ENCODE measurements at regions not wholly inside any gene's neighbourhood (a gene's known extent, or its start where the extent isn't known, plus 50 kb on each side); places are given as distances from the start of the nearest gene placed in this dataset.
A peak's percentile ranks its signal among the peaks of the same experiment; 100 is the strongest.

DNA sequence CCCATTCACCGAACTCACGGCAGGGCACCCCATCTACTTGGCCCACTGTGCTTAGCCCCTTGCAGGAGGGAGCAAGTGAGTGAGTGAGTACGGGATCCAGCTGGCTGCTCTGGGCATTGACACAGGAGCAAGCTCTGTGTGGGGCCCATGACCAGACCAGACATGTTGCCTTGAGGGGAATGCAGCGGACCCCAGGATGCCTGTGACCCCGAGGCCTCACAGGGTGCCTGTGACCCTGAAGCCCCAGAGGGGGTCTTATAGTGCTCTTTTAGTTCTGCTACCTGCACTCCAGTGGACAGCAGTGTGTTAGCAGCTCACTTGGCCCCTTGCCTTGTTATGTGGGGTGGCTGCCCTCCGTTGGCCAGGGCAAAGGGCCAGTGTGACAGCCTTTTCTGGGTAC, 255.8 kb downstream of the ETNK1 start:
- no peak for DNase-seq
- intact Hi-C loops (cut with DNase I): no loop called here
- no peak for ATAC-seq

DNA sequence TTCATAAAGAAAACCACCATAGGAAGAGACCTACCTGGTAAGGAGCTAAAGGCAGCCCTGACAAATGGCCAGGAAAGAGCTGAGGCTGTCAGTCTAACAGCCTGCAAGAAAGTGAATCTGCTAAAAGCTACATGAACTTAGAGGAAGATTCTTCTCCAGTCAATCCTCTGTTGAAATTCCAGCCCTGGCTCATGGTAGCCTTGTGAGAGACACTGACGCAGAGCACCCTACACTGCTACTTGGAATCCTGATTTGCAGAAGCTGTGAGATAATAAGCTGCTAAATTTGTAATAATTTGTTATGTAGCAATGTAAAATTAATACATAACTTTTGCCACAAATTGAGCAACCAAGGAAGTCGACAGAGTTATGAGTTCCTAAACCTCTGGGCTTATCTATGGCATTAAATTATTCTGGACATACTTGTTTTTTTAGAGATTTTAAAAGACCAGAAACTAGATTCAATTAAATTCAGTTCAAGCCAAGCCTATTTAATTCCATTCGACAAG, 257.0 kb downstream of the ETNK1 start:
- intact Hi-C loops (cut with DNase I): no loop called here
- peak in 1 of 2 donors; percentile 50 for ATAC-seq
- DNase-seq: no peak

DNA sequence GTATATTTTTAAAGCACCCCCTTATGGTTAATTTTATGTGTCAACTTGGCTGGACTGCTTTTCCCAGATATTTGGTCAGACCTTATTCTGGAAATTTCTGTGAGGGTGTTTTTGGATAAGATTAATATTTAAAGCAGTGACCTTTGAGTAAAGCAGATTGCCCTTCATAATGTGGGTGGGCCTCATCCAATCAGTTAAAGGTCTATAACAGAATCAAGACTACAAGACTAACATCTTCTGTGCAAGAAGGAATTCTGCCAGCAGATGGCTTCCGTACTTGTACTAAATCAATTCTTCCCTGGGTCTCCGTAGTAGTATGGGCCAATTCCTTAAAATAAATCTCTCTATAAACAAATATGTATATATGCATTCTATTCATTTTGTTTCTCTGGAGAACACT, 257.6 kb downstream of the ETNK1 start:
- ATAC-seq (no peak), DNase-seq (no peak)
- intact Hi-C loops (cut with DNase I): no loop called here

DNA sequence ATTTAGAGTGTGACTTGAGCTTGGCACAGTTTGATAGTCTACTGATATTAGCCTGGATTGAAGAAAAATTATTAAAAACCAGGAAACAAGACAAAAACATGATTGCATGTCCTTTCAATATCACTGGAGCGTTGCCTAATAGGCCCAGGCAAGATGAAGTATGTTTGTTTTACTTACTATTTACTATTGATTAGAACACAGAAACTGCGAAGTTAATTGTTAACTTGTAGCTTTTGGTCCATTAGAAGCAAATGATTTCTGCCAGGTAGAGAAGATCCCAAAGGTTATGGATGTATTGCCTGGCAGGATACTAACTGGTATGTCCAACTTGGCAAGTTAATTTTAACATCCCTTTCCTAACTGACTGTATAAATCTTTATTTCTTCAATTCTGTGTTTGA, 268.9 kb downstream of the ETNK1 start:
- intact Hi-C loops (cut with DNase I): no loop called here
- DNase-seq (no peak), ATAC-seq (no peak)

DNA sequence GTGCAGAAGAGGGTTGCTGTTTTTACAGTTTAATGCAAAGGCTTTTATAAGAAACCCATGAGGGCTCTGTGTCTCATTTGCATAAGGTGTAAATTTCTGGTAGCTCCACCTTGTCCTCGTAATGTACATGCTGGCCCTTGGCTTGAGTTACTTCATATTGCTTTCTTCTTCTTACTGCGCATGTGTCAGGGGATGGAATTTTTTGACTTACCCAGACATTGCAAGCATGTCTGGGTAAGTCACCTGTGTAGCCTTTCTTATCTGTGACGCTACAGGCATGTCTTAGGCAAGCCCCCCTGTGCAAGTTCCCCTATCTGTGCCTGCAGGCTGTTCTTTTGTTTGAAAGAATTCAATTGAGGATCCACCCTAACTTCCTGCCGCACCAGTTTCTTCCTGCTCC, 274.2 kb downstream of the ETNK1 start:
- intact Hi-C loops (cut with DNase I): no loop called here

DNA sequence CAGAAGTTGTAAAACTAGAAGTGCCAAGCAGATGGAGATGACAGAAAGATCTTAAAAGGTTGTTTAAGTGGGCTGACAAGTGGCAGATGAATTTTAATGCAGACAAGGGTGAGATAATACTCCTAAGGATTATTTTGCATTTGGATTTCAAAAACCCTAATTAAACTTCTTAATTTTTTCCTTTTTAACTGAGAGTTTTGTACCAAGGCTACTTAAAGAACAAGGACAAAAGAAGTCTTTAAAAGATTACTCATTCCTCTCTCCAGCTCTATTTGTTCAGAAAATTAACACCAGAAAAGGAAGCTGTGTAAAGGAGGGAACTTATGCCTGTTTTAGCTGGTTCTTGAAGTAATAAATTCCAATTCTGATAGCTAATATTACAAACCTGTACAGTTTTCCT, 275.4 kb downstream of the ETNK1 start:
- ATAC-seq (no peak), DNase-seq (no peak)
- intact Hi-C loops (cut with DNase I): no loop called here

More for the DNA sequence above, 274.2 kb downstream of the ETNK1 start:
- ATAC-seq (no peak), DNase-seq (no peak)

DNA sequence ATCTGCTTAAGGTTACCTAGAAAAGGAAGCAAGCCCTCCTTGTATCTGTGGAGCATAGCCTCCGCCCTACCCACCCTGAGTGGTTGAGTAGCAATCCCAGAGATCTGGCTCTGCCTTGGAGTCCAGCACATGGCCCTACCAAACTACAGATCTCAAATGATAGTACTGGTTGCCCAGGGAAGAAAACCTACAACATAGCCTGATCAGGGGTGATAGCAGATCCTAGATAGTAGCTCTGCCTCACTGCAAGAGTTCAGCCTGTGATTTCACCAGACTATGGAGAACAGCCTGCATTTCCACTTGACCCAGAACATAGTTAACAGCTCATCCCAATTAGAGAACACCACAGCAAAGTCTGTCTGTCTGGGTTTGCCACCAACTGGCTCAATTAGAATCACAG, 279.5 kb downstream of the ETNK1 start:
- DNase-seq (no peak), ATAC-seq (no peak)
- intact Hi-C loops (cut with DNase I): no loop called here

DNA sequence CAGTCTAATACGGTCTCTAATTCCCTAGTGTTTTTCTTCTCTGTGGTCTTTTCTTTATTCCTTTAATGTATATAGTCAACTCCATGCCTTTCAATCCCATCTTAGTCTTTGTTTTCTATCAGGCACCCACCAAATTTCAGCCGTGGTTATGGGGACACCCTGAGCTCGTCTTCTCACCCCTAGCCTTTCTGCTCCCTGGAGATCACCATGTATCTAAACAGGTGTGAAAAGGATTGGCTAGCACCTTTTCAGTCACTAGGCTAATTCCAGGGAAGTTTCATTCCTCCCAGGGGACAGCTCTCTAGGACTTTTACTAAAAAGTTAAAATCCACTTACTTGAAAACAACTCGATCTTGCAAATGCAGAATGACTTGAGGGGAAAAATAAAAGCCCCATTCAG, 291.3 kb downstream of the ETNK1 start:
- ATAC-seq: no peak
- no peak for DNase-seq
- intact Hi-C loops (cut with DNase I): no loop called here

DNA sequence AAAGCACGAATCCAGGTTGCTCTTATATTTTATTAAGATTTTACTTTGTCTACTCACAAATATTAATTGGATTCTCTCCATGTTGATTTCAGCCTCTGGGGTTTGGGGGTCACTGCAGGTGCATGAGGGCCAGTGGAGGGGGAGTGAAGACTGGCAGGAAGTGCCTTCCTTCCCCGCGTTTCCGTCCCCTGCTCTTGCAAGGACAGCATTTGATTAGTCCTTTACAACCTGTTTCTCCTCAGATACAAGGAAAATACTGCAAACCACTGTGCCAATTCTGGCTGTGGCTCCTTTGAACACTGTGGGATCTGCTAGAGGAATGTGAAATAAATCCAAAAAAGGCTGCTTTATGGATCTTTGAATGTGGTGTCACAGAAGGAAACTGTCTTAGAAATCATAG, 291.8 kb downstream of the ETNK1 start:
- ATAC-seq: no peak

DNA sequence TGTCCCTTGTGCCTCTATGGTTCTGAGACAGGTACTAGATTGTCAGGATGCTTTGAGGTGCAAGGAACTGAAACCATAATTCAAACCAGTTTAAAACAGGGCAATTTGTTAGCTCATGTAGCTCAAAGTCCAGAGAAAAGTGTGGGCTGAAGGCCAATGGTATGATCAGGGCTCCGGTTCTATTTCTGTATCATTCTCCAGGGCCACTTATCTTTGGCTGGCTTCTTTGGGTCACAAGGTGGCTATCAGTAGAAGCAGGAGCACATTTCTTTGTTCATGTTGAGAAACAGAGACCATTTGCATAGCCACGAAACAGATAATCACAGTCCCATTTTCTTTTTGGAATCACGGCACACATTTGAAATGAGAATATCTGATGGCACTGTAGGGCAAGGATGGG, 294.9 kb downstream of the ETNK1 start:
- intact Hi-C loops (cut with DNase I): no loop called here
- DNase-seq (no peak), ATAC-seq (no peak)

More for the DNA sequence above, 291.8 kb downstream of the ETNK1 start:
- intact Hi-C loops (cut with DNase I): no loop called here
- no peak for DNase-seq

DNA sequence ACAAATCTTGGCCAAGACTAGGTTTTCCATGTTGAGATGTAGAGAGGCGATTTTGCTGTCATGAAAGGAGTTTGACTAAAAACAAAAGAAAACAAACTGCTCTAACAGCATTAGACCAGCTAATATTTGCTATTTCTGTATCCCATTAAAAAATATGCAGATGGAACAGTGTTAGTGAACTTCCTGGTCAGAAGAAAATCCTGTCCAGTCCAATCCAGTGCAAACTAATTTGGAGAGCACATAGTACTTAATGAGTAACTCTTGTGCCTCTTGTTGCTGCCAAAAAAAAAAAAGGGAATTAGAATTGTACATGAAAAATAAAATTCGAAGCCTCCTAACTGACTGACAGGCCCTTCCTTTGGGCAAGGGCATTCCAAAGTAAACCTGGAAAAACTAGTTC, 298.8 kb downstream of the ETNK1 start:
- DNase-seq (no peak), ATAC-seq (no peak)
- intact Hi-C loops (cut with DNase I): no loop called here

DNA sequence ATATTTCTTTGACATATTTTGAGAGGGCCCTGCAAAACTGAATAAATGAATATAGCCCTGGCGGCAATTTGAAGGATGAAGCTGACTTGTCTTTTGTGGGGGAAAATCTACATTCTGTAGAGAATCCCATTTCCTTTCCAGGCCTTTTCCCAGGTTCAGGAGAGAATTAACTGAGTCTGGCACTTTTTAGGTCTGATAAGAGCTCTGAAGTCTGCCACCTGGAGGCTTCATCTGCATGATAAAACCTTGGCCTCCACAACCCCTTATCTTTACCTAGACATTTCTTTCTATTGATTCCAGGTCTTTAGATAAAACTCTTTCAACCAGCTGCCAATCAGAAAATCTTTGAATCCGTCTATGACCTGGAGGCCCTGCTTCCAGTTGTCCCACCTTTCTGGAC, 299.4 kb downstream of the ETNK1 start:
- ATAC-seq (no peak), DNase-seq (no peak)
- intact Hi-C loops (cut with DNase I): no loop called here

DNA sequence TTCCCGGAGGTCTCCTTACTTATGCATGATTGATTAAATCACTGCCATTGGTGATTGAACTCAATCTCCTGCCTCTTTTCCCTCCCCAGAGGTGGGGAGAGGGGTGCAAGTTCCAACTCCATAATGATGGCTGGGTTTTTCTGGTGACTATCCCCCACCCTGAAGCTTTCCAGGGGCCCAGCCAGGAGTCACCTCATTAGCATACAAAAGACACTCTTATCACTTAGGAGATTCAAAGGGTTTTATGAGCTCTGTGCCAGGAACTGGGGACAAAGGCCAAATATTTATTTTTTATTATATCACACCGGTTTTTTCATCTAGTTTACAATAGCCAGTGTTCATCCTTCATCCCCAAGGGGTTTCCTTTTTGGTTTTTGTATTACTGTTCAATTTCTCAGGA, 300.7 kb downstream of the ETNK1 start:
- ATAC-seq (no peak), DNase-seq (no peak)
- intact Hi-C loops (cut with DNase I): no loop called here

DNA sequence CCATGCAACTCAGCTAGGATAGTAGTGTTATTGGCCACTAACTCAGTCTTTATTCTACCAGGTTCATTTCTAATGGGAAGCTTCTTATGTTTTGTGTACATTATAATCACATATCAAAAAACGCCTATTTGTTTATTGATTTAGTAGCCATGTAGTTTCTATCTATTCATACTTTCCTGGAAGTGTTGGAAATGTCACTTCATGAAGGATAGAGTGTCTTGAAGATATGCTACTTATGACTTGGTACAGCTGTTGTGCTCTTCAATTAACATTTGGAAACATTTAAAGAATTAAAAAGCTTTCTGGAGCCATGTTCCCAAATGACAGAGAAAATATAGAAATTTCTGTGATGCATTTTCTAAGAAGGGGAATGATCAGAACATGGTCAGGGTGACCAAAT, 307.5 kb downstream of the ETNK1 start:
- intact Hi-C loops (cut with DNase I): no loop called here

DNA sequence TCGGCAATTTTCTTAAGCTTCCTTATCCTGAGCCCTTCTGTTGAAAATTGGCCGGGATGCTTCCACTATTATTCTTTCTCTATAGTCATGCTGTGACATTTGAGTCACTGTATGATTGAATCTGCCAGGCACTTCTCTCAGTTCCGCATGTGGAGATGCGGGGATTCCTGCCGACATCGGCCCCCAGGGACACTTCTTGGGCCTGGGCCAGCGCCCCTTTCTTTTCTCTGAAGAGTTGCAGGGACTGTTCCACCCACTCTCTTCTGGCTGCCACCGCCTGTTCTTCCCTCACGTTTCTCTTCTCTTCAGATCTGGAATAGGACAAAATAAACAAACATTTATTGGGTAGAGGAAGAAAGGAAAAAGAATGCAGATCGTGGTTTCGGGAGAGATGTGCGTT, 310.1 kb downstream of the ETNK1 start:
- intact Hi-C loops (cut with DNase I): no loop called here
- ATAC-seq (no peak), DNase-seq (peak; percentile 30)

More for the DNA sequence above, 307.5 kb downstream of the ETNK1 start:
- ATAC-seq (no peak), DNase-seq (no peak)

DNA sequence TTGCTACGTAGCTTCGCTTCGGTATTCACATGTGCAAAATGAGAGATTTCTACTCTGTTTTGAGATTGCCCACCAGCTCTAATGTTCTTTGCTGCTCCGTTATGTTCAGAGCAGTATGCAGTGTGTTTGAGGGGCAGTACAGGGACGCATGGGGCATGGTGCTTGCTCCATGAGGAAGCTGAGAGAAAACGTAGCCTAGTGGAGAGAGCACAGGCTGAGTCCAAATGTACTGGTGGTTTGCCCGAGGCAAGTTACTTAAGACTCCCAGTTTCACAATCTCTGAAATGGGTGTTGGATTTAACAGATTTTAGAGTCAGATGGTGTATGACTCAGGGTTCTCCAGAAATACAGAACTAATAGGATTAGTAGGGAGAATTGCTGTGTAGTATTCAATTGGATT, 310.5 kb downstream of the ETNK1 start:
- DNase-seq (no peak), ATAC-seq (no peak)
- intact Hi-C loops (cut with DNase I): no loop called here

DNA sequence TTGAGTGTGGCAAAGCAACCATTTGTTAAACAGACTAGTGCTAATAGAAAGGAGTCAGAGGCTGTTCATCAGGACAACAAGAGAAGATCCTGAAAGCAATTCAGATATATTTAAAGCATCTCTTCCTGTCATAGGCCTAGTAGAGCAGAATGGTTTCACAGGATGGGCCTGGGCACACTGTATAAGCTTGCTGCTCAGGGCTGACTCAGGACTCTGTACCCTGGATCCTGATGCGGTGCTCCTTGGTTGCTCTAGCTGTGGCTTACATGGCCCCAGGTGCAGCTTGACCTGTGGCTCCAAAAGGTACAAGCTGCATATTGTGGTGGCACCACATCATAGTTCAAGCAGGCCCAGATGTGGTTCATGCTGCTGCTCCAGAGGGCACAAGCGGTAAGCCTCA, 313.4 kb downstream of the ETNK1 start:
- no peak for ATAC-seq
- intact Hi-C loops (cut with DNase I): no loop called here
- no peak for DNase-seq

DNA sequence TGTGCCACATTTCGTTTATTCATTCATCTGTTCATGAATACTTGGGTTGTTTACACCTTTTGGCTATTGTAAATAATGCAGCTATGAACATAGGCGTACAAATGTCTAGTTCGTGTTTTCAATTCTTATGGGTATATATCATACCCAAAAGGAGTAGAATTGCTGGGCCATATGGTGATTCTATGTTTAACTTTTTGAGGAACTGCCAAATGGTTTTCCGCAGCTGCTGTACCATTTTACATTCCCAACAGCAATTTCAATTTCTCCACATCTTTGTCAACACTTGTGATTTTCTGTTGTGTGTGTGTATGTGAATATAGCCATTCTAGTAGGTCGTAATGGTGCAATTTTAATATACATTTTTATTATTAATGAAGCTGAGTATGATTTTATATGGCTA, 326.2 kb downstream of the ETNK1 start:
- no peak for DNase-seq
- intact Hi-C loops (cut with DNase I): no loop called here
- ATAC-seq: no peak

DNA sequence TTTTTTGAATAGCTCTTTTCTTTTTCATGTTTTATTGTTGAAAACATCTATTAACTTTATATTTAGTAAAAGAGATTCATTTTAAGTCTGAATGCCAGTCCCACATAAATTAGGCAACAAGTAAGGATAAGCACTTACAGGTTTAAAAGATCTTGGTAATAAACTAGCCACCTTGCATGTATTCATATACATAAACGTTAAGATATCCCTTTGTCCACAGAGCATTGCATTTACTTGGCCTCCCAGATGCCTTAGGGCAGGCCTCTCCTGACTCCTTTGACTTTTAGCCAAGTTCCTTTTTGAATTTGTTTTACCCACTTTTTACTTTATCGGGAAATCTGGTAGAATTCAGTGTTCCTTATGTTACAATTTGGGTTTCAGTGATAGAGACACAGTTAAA, 331.7 kb downstream of the ETNK1 start:
- no peak for DNase-seq
- no peak for ATAC-seq
- intact Hi-C loops (cut with DNase I): no loop called here

DNA sequence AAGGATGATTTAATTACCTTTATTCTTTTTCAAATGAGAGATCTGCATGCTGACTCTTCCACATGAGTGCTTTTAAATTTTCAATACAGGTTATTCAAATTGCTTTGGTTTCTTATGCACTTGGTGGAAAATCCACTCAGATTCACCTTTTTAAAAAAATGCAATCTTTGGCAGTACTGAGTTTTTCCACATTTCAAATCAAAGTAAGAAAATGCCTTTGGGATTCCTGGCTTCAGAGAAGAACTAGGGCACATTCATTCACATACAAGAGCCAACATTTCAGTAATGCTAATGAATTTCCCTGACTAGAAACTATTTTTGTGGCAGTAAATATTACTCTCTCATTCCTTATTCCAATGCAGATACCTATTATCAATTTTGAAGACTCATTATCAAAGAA, 342.2 kb downstream of the ETNK1 start:
- intact Hi-C loops (cut with DNase I): no loop called here

DNA sequence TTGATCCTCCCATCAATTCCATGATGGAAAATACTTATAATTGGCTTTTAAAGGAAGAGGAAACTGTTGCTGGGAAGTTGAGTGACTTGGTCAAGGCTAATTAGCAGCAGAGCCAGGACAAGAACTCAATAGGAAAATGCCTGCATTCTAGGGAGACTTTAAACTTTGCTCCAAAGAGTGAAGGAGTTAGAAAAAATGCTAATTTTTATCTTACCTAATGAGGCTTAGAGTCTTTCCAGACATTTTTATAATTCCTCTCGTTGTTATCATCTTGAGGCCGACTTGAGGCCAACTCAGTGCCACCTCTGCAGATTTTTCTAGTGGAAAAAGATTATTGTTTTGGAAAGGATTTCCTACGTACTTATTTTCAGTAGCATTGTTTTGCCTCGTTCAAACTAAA, 344.6 kb downstream of the ETNK1 start:
- DNase-seq (no peak), ATAC-seq (no peak)
- intact Hi-C loops (cut with DNase I): no loop called here

More for the DNA sequence above, 342.2 kb downstream of the ETNK1 start:
- ATAC-seq: no peak
- no peak for DNase-seq

DNA sequence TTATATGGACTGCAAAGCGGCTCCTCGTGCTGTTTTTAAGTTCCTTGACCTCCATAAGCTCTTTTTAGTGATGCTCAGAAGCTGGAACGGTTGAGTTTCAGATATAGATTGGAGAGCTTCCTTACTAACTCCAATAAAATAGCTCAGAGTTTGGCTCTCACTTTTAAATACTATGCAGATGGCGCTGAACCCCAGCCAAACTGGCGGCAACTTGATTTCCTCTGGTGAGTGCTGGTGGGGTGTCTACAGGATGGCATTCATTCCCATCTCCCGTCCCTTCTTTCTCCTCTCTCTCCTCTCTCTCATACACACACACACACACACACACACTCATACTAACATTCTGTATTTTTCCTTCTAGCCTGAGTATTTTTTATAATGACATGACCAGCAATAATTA, 346.3 kb downstream of the ETNK1 start:
- DNase-seq: no peak
- intact Hi-C loops (cut with DNase I): loop anchor here in 1 of 2 donors (10.0 kb wide), 1 partner anchor 116 kb away; no protein-coding TSS in a partner anchor
- ATAC-seq: no peak

All from left cardiac atrium (tissue), 4 donors.